ENCODE measurements at regions not wholly inside any gene's neighbourhood (a gene's known extent, or its start where the extent isn't known, plus 50 kb on each side); places are given as distances from the start of the nearest gene placed in this dataset.

DNA sequence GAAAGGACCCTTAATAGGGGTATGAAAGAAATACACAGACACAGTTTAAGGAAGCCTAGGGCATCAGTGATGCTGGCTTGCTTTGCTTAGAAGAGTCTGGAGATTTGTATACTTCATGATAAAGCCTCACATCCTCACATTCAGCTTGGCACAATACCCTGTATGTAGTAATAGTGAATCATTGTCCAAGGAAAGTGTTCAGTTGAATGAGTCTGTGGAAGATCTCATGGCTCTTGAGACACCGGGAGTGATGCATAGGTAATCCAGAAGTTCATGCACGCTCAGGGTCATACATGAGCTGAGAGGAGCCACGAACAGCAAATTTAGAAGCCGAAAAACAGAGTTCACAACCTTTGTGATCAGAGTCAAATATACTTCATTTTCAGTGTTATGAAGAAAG is 537.2 kb upstream of the TMPRSS15 start:
- BruUV-seq (replicated peaks): no TSS peak
- peak; percentile 23 for DNase-seq (ENCODE audit: unreplicated experiment)
- H3K27me3 Mint-ChIP-seq (ENCODE audit: insufficient read depth, unreplicated experiment): no peaks in the 10 kb centered on the region
- no peaks in the 10 kb centered on the region for H3K36me3 Mint-ChIP-seq (ENCODE audit: insufficient read depth, unreplicated experiment)
- intact Hi-C loops (cut with micrococcal nuclease): no loop called here
- TF ChIP-seq, protein P1, sequence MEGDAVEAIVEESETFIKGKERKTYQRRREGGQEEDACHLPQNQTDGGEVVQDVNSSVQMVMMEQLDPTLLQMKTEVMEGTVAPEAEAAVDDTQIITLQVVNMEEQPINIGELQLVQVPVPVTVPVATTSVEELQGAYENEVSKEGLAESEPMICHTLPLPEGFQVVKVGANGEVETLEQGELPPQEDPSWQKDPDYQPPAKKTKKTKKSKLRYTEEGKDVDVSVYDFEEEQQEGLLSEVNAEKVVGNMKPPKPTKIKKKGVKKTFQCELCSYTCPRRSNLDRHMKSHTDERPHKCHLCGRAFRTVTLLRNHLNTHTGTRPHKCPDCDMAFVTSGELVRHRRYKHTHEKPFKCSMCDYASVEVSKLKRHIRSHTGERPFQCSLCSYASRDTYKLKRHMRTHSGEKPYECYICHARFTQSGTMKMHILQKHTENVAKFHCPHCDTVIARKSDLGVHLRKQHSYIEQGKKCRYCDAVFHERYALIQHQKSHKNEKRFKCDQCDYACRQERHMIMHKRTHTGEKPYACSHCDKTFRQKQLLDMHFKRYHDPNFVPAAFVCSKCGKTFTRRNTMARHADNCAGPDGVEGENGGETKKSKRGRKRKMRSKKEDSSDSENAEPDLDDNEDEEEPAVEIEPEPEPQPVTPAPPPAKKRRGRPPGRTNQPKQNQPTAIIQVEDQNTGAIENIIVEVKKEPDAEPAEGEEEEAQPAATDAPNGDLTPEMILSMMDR (IDR thresholded peaks at IDR 0.05; ENCODE audit: unreplicated experiment): no peak
- H3K4me1 Mint-ChIP-seq (ENCODE audit: insufficient read depth, unreplicated experiment): peaks cover 8% of the 10 kb centered on the region
- no peaks in the 10 kb centered on the region for H3K9me3 Mint-ChIP-seq (ENCODE audit: unreplicated experiment)
- H3K27ac Mint-ChIP-seq (ENCODE audit: low read depth, unreplicated experiment): no peak overlapping the region
- ChIA-PET POLR2A (interaction anchor here (0.5 to 1.0 kb wide), 2 partner anchors 77 to 380 kb away, joined by 3 read pairs; no protein-coding TSS in a partner anchor), CTCF (interaction anchor here (1.5 kb wide), 1 partner anchor 11 kb away, joined by 3 read pairs; no protein-coding TSS in a partner anchor)
- no peak overlapping the region for H3K4me3 Mint-ChIP-seq (ENCODE audit: unreplicated experiment)

DNA sequence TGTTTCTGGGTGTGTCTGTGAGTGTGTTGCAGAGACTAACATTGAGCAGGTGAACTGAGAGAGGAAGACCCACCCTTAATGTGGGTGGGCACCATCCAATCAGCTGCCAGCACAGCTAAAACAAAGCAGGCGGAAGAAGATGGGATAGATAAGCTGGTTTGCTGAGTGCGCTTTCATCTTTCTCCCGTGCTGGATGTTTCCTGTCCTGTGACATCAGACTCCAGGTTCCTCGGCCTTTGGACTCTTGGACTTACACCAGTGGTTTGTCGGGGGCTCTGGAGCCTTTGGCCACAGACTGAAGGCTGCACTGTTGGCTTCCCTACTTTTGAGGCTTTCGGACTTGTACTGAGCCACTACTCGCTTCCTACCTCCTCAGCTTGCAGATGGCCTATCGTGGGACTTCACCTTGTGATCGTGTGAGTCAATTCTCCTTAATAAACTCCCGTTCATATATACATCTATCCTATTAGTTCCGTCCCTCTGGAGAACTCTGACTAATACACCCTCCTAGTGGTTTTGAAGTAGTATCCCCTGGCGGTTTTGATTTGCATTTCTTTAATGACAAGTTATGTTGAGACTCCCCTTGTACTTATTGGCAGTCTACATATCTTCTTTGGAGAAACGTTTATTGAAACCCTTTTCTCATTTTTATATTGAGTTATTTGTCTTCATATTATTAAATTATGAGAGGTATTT is 546.6 kb upstream of the TMPRSS15 start:
- Mint-ChIP-seq H3K27ac (ENCODE audit: low read depth, unreplicated experiment) (no peak overlapping the region), H3K27me3 (ENCODE audit: insufficient read depth, unreplicated experiment) (no peaks in the 10 kb centered on the region), H3K36me3 (ENCODE audit: insufficient read depth, unreplicated experiment) (no peaks in the 10 kb centered on the region), H3K4me3 (ENCODE audit: unreplicated experiment) (no peak overlapping the region), H3K4me1 (ENCODE audit: insufficient read depth, unreplicated experiment) (peaks cover 7% of the 10 kb centered on the region), H3K9me3 (ENCODE audit: unreplicated experiment) (no peaks in the 10 kb centered on the region)
- intact Hi-C loops (cut with micrococcal nuclease): loop anchor here (5.0 kb wide), 1 partner anchor 372 kb away; no protein-coding TSS in a partner anchor
- ChIA-PET POLR2A (no interaction called here), CTCF (interaction anchor here (0.6 to 2.1 kb wide), 4 partner anchors 9 to 361 kb away, joined by 4 to 11 read pairs (median 6); no protein-coding TSS in a partner anchor)
- no peak for DNase-seq (ENCODE audit: unreplicated experiment)
- BruUV-seq (replicated peaks): no TSS peak
- TF ChIP-seq, protein P1 (IDR thresholded peaks at IDR 0.05; ENCODE audit: unreplicated experiment): no peak

DNA sequence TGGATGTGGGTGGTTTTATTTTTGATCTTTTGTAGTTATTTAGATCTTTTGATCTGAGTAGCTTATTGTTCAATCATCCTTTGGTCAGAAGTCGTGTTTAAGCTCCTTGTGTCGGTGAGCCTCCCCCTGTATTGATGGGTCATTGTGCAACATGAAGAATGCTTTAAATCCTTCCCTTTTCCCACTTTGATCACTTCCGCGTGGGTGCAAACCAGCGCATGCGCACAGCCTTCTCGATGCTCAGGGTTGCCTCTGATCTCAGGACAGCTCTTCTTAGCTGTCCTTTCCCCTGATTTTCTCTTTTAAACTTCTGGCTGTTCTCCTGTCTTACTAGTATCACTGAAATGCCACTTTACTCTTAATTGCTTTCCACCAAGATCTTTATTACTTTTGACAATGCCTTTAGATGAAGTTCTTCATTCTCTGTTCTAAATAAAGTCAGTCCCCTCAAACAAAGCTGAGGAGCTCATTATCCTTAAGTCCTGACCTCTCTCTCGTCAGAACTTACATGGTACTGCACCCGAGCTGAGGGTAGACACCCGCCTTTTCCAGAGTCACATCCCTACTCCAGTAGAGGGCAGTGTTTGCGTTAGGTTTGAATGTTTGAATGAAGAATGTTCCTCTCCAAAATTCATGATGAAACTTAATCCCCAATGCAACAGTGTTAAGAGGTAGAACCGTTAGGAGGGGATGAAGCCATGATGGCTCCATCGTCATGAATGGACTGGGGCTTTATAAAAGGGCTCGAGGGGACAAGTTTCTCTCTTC is 547.9 kb upstream of the TMPRSS15 start:
- Mint-ChIP-seq H3K4me1 (ENCODE audit: insufficient read depth, unreplicated experiment) (peaks cover 7% of the 10 kb centered on the region), H3K27ac (ENCODE audit: low read depth, unreplicated experiment) (no peak overlapping the region), H3K27me3 (ENCODE audit: insufficient read depth, unreplicated experiment) (no peaks in the 10 kb centered on the region), H3K4me3 (ENCODE audit: unreplicated experiment) (no peak overlapping the region), H3K9me3 (ENCODE audit: unreplicated experiment) (no peaks in the 10 kb centered on the region), H3K36me3 (ENCODE audit: insufficient read depth, unreplicated experiment) (no peaks in the 10 kb centered on the region)
- no TSS peak for BruUV-seq (replicated peaks)
- intact Hi-C loops (cut with micrococcal nuclease): loop anchor here (5.0 kb wide), 1 partner anchor 371 kb away; no protein-coding TSS in a partner anchor
- peak; percentile 79 for DNase-seq (ENCODE audit: unreplicated experiment)
- CTCF ChIA-PET: interaction anchor here (0.5 to 2.1 kb wide), 31 partner anchors 8 to 1920 kb away, joined by 3 to 11 read pairs (median 4); no protein-coding TSS in a partner anchor
- POLR2A ChIA-PET: no interaction called here
- TF ChIP-seq, protein P1 (IDR thresholded peaks at IDR 0.05; ENCODE audit: unreplicated experiment): peak; percentile 38

DNA sequence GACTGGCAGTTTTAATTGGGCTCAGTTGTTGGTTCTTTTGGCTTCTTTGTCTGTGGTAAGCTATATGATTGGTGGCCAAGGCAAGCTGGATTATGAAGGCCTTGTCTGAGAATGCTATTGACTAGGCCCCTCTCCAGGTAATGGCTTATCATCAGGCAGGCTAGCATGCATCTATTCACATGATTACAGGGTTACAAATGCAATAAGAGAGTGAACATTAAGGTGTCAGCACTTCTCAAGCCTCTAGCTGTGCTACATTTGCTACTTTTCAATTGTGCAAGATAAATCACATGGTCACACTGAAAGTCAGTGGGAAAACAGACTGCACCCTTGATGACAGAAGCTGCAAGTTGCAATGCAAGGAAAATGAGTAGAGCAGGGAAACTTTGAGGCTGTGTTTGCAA is 550.9 kb upstream of the TMPRSS15 start:
- H3K27me3 Mint-ChIP-seq (ENCODE audit: insufficient read depth, unreplicated experiment): no peaks in the 10 kb centered on the region
- TF ChIP-seq, protein P1 (IDR thresholded peaks at IDR 0.05; ENCODE audit: unreplicated experiment): no peak
- CTCF ChIA-PET: interaction anchor here (0.6 to 1.4 kb wide), 3 partner anchors 103 to 356 kb away, joined by 3 to 5 read pairs (median 4); no protein-coding TSS in a partner anchor
- DNase-seq (ENCODE audit: unreplicated experiment): no peak
- POLR2A ChIA-PET: interaction anchor here (0.9 to 1.1 kb wide), 2 partner anchors 8 to 115 kb away, joined by 3 read pairs; no protein-coding TSS in a partner anchor
- H3K4me3 Mint-ChIP-seq (ENCODE audit: unreplicated experiment): no peak overlapping the region
- H3K9me3 Mint-ChIP-seq (ENCODE audit: unreplicated experiment): no peaks in the 10 kb centered on the region
- H3K27ac Mint-ChIP-seq (ENCODE audit: low read depth, unreplicated experiment): no peak overlapping the region
- no peaks in the 10 kb centered on the region for H3K36me3 Mint-ChIP-seq (ENCODE audit: insufficient read depth, unreplicated experiment)
- intact Hi-C loops (cut with micrococcal nuclease): loop anchor here (5.0 kb wide), 1 partner anchor 368 kb away; no protein-coding TSS in a partner anchor
- peaks cover 7% of the 10 kb centered on the region for H3K4me1 Mint-ChIP-seq (ENCODE audit: insufficient read depth, unreplicated experiment)
- no TSS peak for BruUV-seq (replicated peaks)
